Kidney (tissue), 13 donors: ENCODE measurements at regions not wholly inside any gene's neighbourhood (a gene's known extent, or its start where the extent isn't known, plus 50 kb on each side); places are given as distances from the start of the nearest gene placed in this dataset.

Experiments
- DNase-seq, 5 donors: peaks; one replicate each; pipeline ENCODE4 v3.0.0-alpha.2; 2013 to 2020
- FAIRE-seq: peaks from 2 replicates; lab custom pipeline; 2012; peaks lifted over from hg19 to GRCh38; lab: Jason Lieb, UNC
- H3K27ac ChIP-seq, 2 donors: one replicate each; pipeline ENCODE4 v1.7.0; 2013; ENCODE audit warnings: low read depth in 2 of 2, low read length in 2 of 2, inconsistent platforms in 1 of 2
- H3K27me3 ChIP-seq: one replicate; pipeline ENCODE4 v1.7.1; 2013; ENCODE audit warnings: low read length, inconsistent platforms; ENCODE audit not compliant: control insufficient read depth, insufficient read depth
- H3K36me3 ChIP-seq, 3 donors: one replicate each; pipeline versions ENCODE4 v1.7.0 to v1.7.1; 2013; ENCODE audit warnings: low read length in 3 of 3, control low read depth in 1 of 3, inconsistent platforms in 1 of 3; ENCODE audit not compliant: insufficient read depth in 3 of 3, control insufficient read depth in 2 of 3
- H3K4me1 ChIP-seq, 3 donors: one replicate each; pipeline versions ENCODE4 v1.7.0 to v1.7.1; 2013; ENCODE audit warnings: low read length in 3 of 3, inconsistent platforms in 1 of 3, low read depth in 1 of 3; ENCODE audit not compliant: control insufficient read depth in 2 of 3, insufficient read depth in 2 of 3
- H3K4me3 ChIP-seq, 3 donors: one replicate each; pipeline versions ENCODE4 v1.7.0 to v1.8.1; 2013; ENCODE audit warnings: low read length in 3 of 3, control low read depth in 1 of 3, inconsistent platforms in 1 of 3
- H3K9ac ChIP-seq, 3 donors: one replicate each; pipeline versions ENCODE4 v1.7.0 to v1.7.1; 2013; ENCODE audit warnings: low read length in 3 of 3, control low read depth in 1 of 3, inconsistent platforms in 1 of 3
- H3K9me3 ChIP-seq, 3 donors: one replicate each; pipeline versions ENCODE4 v1.7.0 to v1.7.1; 2013; ENCODE audit warnings: low read length in 3 of 3, control low read depth in 1 of 3, inconsistent platforms in 1 of 3; ENCODE audit not compliant: control insufficient read depth in 2 of 3, insufficient read depth in 1 of 3
- CTCF ChIP-seq: IDR thresholded peaks from 3 replicates; pipeline ENCODE4 v1.5.1; 2012; ENCODE audit warnings: mild to moderate bottlenecking, moderate library complexity, borderline replicate concordance; ENCODE audit not compliant: insufficient read depth; ENCODE audit errors: extremely low read depth
- intact Hi-C: fragments of 100-400 bp; cut with DNase I; formaldehyde crosslinking; loops from one replicate; pipeline ENCODE4 v1.11.1; 2022
- donor health status: control.
- donor health status: control.
- donor health status: control.
- donor health status: control.
- donor health status: control.
- donor health status: DM: yes; HTN: yes; CAD: no.
- donor health status: Normal renal cell carcinoma (clear cell type).

GRCh38 chr17:72519598-72519936 is 398.7 kb downstream of the SOX9 start:
- H3K9ac ChIP-seq = no peak overlapping the region
- no peaks in the 10 kb centered on the region for H3K9me3 ChIP-seq
- H3K4me3 ChIP-seq = no peak overlapping the region
- H3K36me3 ChIP-seq = no peaks in the 10 kb centered on the region
- no peak for TF ChIP-seq CTCF
- peaks cover 0 to 2% (median 0%) of the 10 kb centered on the region in 3 donors for H3K4me1 ChIP-seq
- H3K27me3 ChIP-seq = no peaks in the 10 kb centered on the region
- intact Hi-C loops = no loop called here
- FAIRE-seq = no peak
- no peak for DNase-seq
- no peak overlapping the region for H3K27ac ChIP-seq

GRCh38 chr17:72520665-72521303 is 400.0 kb downstream of the SOX9 start:
- no peak overlapping the region for H3K4me3 ChIP-seq
- FAIRE-seq (no peak), DNase-seq (no peak)
- H3K27ac ChIP-seq = no peak overlapping the region
- H3K9me3 ChIP-seq = no peaks in the 10 kb centered on the region
- H3K27me3 ChIP-seq = no peaks in the 10 kb centered on the region
- H3K4me1 ChIP-seq = peaks cover 0 to 2% (median 0%) of the 10 kb centered on the region in 3 donors
- TF ChIP-seq CTCF = no peak
- no peaks in the 10 kb centered on the region for H3K36me3 ChIP-seq
- intact Hi-C loops = no loop called here
- no peak overlapping the region for H3K9ac ChIP-seq

GRCh38 chr17:72523491-72523890 is 402.7 kb downstream of the SOX9 start:
- peaks cover 0 to 2% (median 0%) of the 10 kb centered on the region in 3 donors for H3K4me1 ChIP-seq
- H3K9me3 ChIP-seq = no peaks in the 10 kb centered on the region
- DNase-seq = no peak
- no peak for FAIRE-seq
- no peaks in the 10 kb centered on the region for H3K36me3 ChIP-seq
- TF ChIP-seq CTCF = no peak
- H3K9ac ChIP-seq = no peak overlapping the region
- intact Hi-C loops = no loop called here
- no peaks in the 10 kb centered on the region for H3K27me3 ChIP-seq
- no peak overlapping the region for H3K27ac ChIP-seq
- H3K4me3 ChIP-seq = no peak overlapping the region
